ENCODE measurements at regions not wholly inside any gene's neighbourhood (a gene's known extent, or its start where the extent isn't known, plus 50 kb on each side); places are given as distances from the start of the nearest gene placed in this dataset.

- no peak overlapping the region for H3K18ac ChIP-seq (ENCODE audit: low read depth in 1 of 2, low read length in 2 of 2)
- H2BK12ac ChIP-seq (ENCODE audit: low read length in 2 of 2), result no peak overlapping the region
- no peak overlapping the region for H2BK5ac ChIP-seq (ENCODE audit: low read depth, low read length, poor library complexity, severe bottlenecking)
- H3K4me2 ChIP-seq (ENCODE audit: low read length, poor library complexity, severe bottlenecking), result no peak overlapping the region
- no peaks in the 10 kb centered on the region for H3K79me1 ChIP-seq (replicated peaks; ENCODE audit: low read length, poor library complexity, severe bottlenecking)
- H2BK120ac ChIP-seq (ENCODE audit: low read depth, low read length), result no peak overlapping the region
- no peak overlapping the region for H3K4ac ChIP-seq (ENCODE audit: low read depth in 1 of 2, low read length in 2 of 2)
- H3K4me3 ChIP-seq (ENCODE audit: insufficient read depth in 1 of 2, low read depth in 1 of 2, low read length in 2 of 2), result no peak overlapping the region
- no peak overlapping the region for H4K91ac ChIP-seq (ENCODE audit: low read length)
- DNase-seq, result no peak
- no peak overlapping the region for H3K27ac ChIP-seq (ENCODE audit: low read length, poor library complexity, severe bottlenecking)
- no peak overlapping the region for H2BK15ac ChIP-seq (ENCODE audit: low read depth, poor library complexity, severe bottlenecking)
- H3K4me1 ChIP-seq (ENCODE audit: control insufficient read depth, insufficient read depth, low read depth, low read length), result no peaks in the 10 kb centered on the region
- no peak overlapping the region for H3K23ac ChIP-seq (ENCODE audit: low read length in 2 of 2)
- no peak overlapping the region for H4K8ac ChIP-seq (ENCODE audit: low read length)
- H3K36me3 ChIP-seq (ENCODE audit: control insufficient read depth in 1 of 2, insufficient read depth in 2 of 2, low read depth in 1 of 2, low read length in 2 of 2), result no peaks in the 10 kb centered on the region
- H3K9me3 ChIP-seq (ENCODE audit: control insufficient read depth, low read length), result peaks cover 7% of the 10 kb centered on the region
- no peak overlapping the region for H2AFZ ChIP-seq (ENCODE audit: low read depth, low read length)
- H3K14ac ChIP-seq (ENCODE audit: low read length in 2 of 2), result no peak overlapping the region
- no peak overlapping the region for H2AK5ac ChIP-seq (ENCODE audit: low read length, severe bottlenecking)
- H3K27me3 ChIP-seq (ENCODE audit: control insufficient read depth in 1 of 2, insufficient read depth in 1 of 2, low read length in 2 of 2), result no peaks in the 10 kb centered on the region
- H3K9ac ChIP-seq (ENCODE audit: low read length), result no peak overlapping the region
These were observed 912.4 kb upstream of the ATXN7L3B start for GRCh38 chr12:73625226-73625625.

GRCh38 chr12:73629171-73629570, 908.5 kb upstream of the ATXN7L3B start:
- no peak overlapping the region for H2BK12ac ChIP-seq (ENCODE audit: low read length in 2 of 2)
- H3K79me1 ChIP-seq (replicated peaks; ENCODE audit: low read length, poor library complexity, severe bottlenecking), result no peaks in the 10 kb centered on the region
- no peak overlapping the region for H2BK5ac ChIP-seq (ENCODE audit: low read depth, low read length, poor library complexity, severe bottlenecking)
- H4K91ac ChIP-seq (ENCODE audit: low read length), result no peak overlapping the region
- no peak overlapping the region for H2BK120ac ChIP-seq (ENCODE audit: low read depth, low read length)
- no peak overlapping the region for H2AFZ ChIP-seq (ENCODE audit: low read depth, low read length)
- H3K27me3 ChIP-seq (ENCODE audit: control insufficient read depth in 1 of 2, insufficient read depth in 1 of 2, low read length in 2 of 2), result no peaks in the 10 kb centered on the region
- 89% methylated on average over 4 of the region's 5 CpGs for WGBS
- no peak overlapping the region for H3K4me2 ChIP-seq (ENCODE audit: low read length, poor library complexity, severe bottlenecking)
- no peak overlapping the region for H3K4ac ChIP-seq (ENCODE audit: low read depth in 1 of 2, low read length in 2 of 2)
- no peaks in the 10 kb centered on the region for H3K36me3 ChIP-seq (ENCODE audit: control insufficient read depth in 1 of 2, insufficient read depth in 2 of 2, low read depth in 1 of 2, low read length in 2 of 2)
- H3K18ac ChIP-seq (ENCODE audit: low read depth in 1 of 2, low read length in 2 of 2), result no peak overlapping the region
- no peaks in the 10 kb centered on the region for H3K4me1 ChIP-seq (ENCODE audit: control insufficient read depth, insufficient read depth, low read depth, low read length)
- H2BK15ac ChIP-seq (ENCODE audit: low read depth, poor library complexity, severe bottlenecking), result no peak overlapping the region
- no peak overlapping the region for H2AK5ac ChIP-seq (ENCODE audit: low read length, severe bottlenecking)
- H3K14ac ChIP-seq (ENCODE audit: low read length in 2 of 2), result no peak overlapping the region
- H3K27ac ChIP-seq (ENCODE audit: low read length, poor library complexity, severe bottlenecking), result no peak overlapping the region
- H3K4me3 ChIP-seq (ENCODE audit: insufficient read depth in 1 of 2, low read depth in 1 of 2, low read length in 2 of 2), result no peak overlapping the region
- H3K9ac ChIP-seq (ENCODE audit: low read length), result no peak overlapping the region
- no peak overlapping the region for H4K8ac ChIP-seq (ENCODE audit: low read length)
- DNase-seq, result no peak
- no peak overlapping the region for H3K23ac ChIP-seq (ENCODE audit: low read length in 2 of 2)
- no peaks in the 10 kb centered on the region for H3K9me3 ChIP-seq (ENCODE audit: control insufficient read depth, low read length)

GRCh38 chr12:73629893-73630831, 907.5 kb upstream of the ATXN7L3B start:
- no peak for DNase-seq
- Histone ChIP-seq H3K27ac (ENCODE audit: low read length, poor library complexity, severe bottlenecking) (no peak overlapping the region), H3K18ac (ENCODE audit: low read depth in 1 of 2, low read length in 2 of 2) (no peak overlapping the region), H3K9me3 (ENCODE audit: control insufficient read depth, low read length) (no peaks in the 10 kb centered on the region), H3K27me3 (ENCODE audit: control insufficient read depth in 1 of 2, insufficient read depth in 1 of 2, low read length in 2 of 2) (no peaks in the 10 kb centered on the region), H4K91ac (ENCODE audit: low read length) (no peak overlapping the region), H3K9ac (ENCODE audit: low read length) (no peak overlapping the region), H3K36me3 (ENCODE audit: control insufficient read depth in 1 of 2, insufficient read depth in 2 of 2, low read depth in 1 of 2, low read length in 2 of 2) (no peaks in the 10 kb centered on the region), H2BK12ac (ENCODE audit: low read length in 2 of 2) (no peak overlapping the region), H3K4me1 (ENCODE audit: control insufficient read depth, insufficient read depth, low read depth, low read length) (no peaks in the 10 kb centered on the region), H3K23ac (ENCODE audit: low read length in 2 of 2) (no peak overlapping the region), H2BK120ac (ENCODE audit: low read depth, low read length) (no peak overlapping the region), H3K79me1 (replicated peaks; ENCODE audit: low read length, poor library complexity, severe bottlenecking) (no peaks in the 10 kb centered on the region), H4K8ac (ENCODE audit: low read length) (no peak overlapping the region), H3K4me2 (ENCODE audit: low read length, poor library complexity, severe bottlenecking) (no peak overlapping the region), H2BK5ac (ENCODE audit: low read depth, low read length, poor library complexity, severe bottlenecking) (no peak overlapping the region), H2AK5ac (ENCODE audit: low read length, severe bottlenecking) (no peak overlapping the region), H3K4ac (ENCODE audit: low read depth in 1 of 2, low read length in 2 of 2) (no peak overlapping the region), H2AFZ (ENCODE audit: low read depth, low read length) (no peak overlapping the region), H3K14ac (ENCODE audit: low read length in 2 of 2) (no peak overlapping the region), H2BK15ac (ENCODE audit: low read depth, poor library complexity, severe bottlenecking) (no peak overlapping the region), H3K4me3 (ENCODE audit: insufficient read depth in 1 of 2, low read depth in 1 of 2, low read length in 2 of 2) (no peak overlapping the region)
- WGBS, result 55% methylated on average over 3 of the region's 4 CpGs

GRCh38 chr12:73632191-73632590, 905.4 kb upstream of the ATXN7L3B start:
- Histone ChIP-seq H3K23ac (ENCODE audit: low read length in 2 of 2) (no peak overlapping the region), H3K4me3 (ENCODE audit: insufficient read depth in 1 of 2, low read depth in 1 of 2, low read length in 2 of 2) (no peak overlapping the region), H3K27me3 (ENCODE audit: control insufficient read depth in 1 of 2, insufficient read depth in 1 of 2, low read length in 2 of 2) (no peaks in the 10 kb centered on the region), H2BK120ac (ENCODE audit: low read depth, low read length) (no peak overlapping the region), H3K79me1 (replicated peaks; ENCODE audit: low read length, poor library complexity, severe bottlenecking) (no peaks in the 10 kb centered on the region), H3K4me1 (ENCODE audit: control insufficient read depth, insufficient read depth, low read depth, low read length) (no peaks in the 10 kb centered on the region), H2AK5ac (ENCODE audit: low read length, severe bottlenecking) (no peak overlapping the region), H3K4me2 (ENCODE audit: low read length, poor library complexity, severe bottlenecking) (no peak overlapping the region), H3K18ac (ENCODE audit: low read depth in 1 of 2, low read length in 2 of 2) (no peak overlapping the region), H3K4ac (ENCODE audit: low read depth in 1 of 2, low read length in 2 of 2) (no peak overlapping the region), H4K8ac (ENCODE audit: low read length) (no peak overlapping the region), H2BK12ac (ENCODE audit: low read length in 2 of 2) (no peak overlapping the region), H3K27ac (ENCODE audit: low read length, poor library complexity, severe bottlenecking) (no peak overlapping the region), H3K36me3 (ENCODE audit: control insufficient read depth in 1 of 2, insufficient read depth in 2 of 2, low read depth in 1 of 2, low read length in 2 of 2) (no peaks in the 10 kb centered on the region), H2BK5ac (ENCODE audit: low read depth, low read length, poor library complexity, severe bottlenecking) (no peak overlapping the region), H3K9me3 (ENCODE audit: control insufficient read depth, low read length) (peaks cover 5% of the 10 kb centered on the region), H2BK15ac (ENCODE audit: low read depth, poor library complexity, severe bottlenecking) (no peak overlapping the region), H2AFZ (ENCODE audit: low read depth, low read length) (no peak overlapping the region), H3K14ac (ENCODE audit: low read length in 2 of 2) (no peak overlapping the region), H3K9ac (ENCODE audit: low read length) (no peak overlapping the region), H4K91ac (ENCODE audit: low read length) (no peak overlapping the region)
- no peak for DNase-seq

Data from mesenchymal stem cell (in vitro differentiated cells and primary cell).